Stimulated activated memory B cell treated with anti-CD40 and anti-IgM and Interleukin-4, amounts not matched to agents 10 μg/mL and 1 μg/mL and 100 μg/mL, for 72 hours (primary cell): ENCODE measurements at regions not wholly inside any gene's neighbourhood (a gene's known extent, or its start where the extent isn't known, plus 50 kb on each side); places are given as distances from the start of the nearest gene placed in this dataset.
A peak's percentile ranks its signal among the peaks of the same experiment; 100 is the strongest.

Experiments
- ATAC-seq: fragments of 150-1000 bp; cut with Tn5 transposase; 2 replicates; pipeline ENCODE4 v1.10.0; 2021
- H3K27ac Mint-ChIP-seq: one replicate; pipeline ENCODE4 v1.8.0; 2022; ENCODE audit warnings: mild to moderate bottlenecking, mixed read lengths
- H3K27me3 Mint-ChIP-seq: one replicate; pipeline ENCODE4 v1.8.0; 2022; ENCODE audit warnings: mixed read lengths
- H3K36me3 Mint-ChIP-seq: one replicate; pipeline ENCODE4 v1.8.0; 2022; ENCODE audit warnings: mixed read lengths
- H3K4me1 Mint-ChIP-seq: one replicate; pipeline ENCODE4 v1.8.0; 2022; ENCODE audit warnings: mixed read lengths
- H3K4me3 Mint-ChIP-seq: one replicate; pipeline ENCODE4 v1.8.0; 2022; ENCODE audit warnings: mild to moderate bottlenecking, moderate library complexity, mixed read lengths
- H3K9me3 Mint-ChIP-seq: one replicate; pipeline ENCODE4 v1.8.0; 2022; ENCODE audit warnings: mixed read lengths

- no peak overlapping the region for H3K27ac Mint-ChIP-seq
- no peak for ATAC-seq
- no peaks in the 10 kb centered on the region for H3K36me3 Mint-ChIP-seq
- H3K9me3 Mint-ChIP-seq: peaks cover under 1% of the 10 kb centered on the region
- no peak overlapping the region for H3K4me3 Mint-ChIP-seq
- H3K4me1 Mint-ChIP-seq: peaks cover 11% of the 10 kb centered on the region
- no peaks in the 10 kb centered on the region for H3K27me3 Mint-ChIP-seq
These were observed 480.2 kb upstream of the ATP2B1 start for GRCh38 chr12:90188857-90189256.

GRCh38 chr12:90183201-90183600 is 474.6 kb upstream of the ATP2B1 start:
- Mint-ChIP-seq H3K4me1 (peaks cover 11% of the 10 kb centered on the region), H3K27me3 (no peaks in the 10 kb centered on the region), H3K9me3 (peaks cover 3% of the 10 kb centered on the region), H3K4me3 (no peak overlapping the region), H3K27ac (no peak overlapping the region), H3K36me3 (no peaks in the 10 kb centered on the region)
- ATAC-seq: no peak

- no peak for ATAC-seq
- H3K4me1 Mint-ChIP-seq: peaks cover 8% of the 10 kb centered on the region
- no peaks in the 10 kb centered on the region for H3K36me3 Mint-ChIP-seq
These were observed 472.6 kb upstream of the ATP2B1 start for GRCh38 chr12:90181216-90181615.

GRCh38 chr12:90174956-90175355 is 466.3 kb upstream of the ATP2B1 start:
- ATAC-seq: no peak
- no peak overlapping the region for H3K27ac Mint-ChIP-seq
- no peak overlapping the region for H3K4me3 Mint-ChIP-seq
- peaks cover 3% of the 10 kb centered on the region for H3K9me3 Mint-ChIP-seq
- H3K4me1 Mint-ChIP-seq: no peaks in the 10 kb centered on the region
- H3K36me3 Mint-ChIP-seq: peaks cover 5% of the 10 kb centered on the region
- H3K27me3 Mint-ChIP-seq: no peaks in the 10 kb centered on the region

More at GRCh38 chr12:90181216-90181615, 472.6 kb upstream of the ATP2B1 start:
- Mint-ChIP-seq H3K27me3 (no peaks in the 10 kb centered on the region), H3K4me3 (no peak overlapping the region), H3K9me3 (peaks cover 3% of the 10 kb centered on the region), H3K27ac (no peak overlapping the region)

GRCh38 chr12:90174198-90174510 is 465.5 kb upstream of the ATP2B1 start:
- ATAC-seq: peak; percentile 78
- Mint-ChIP-seq H3K36me3 (peaks cover 5% of the 10 kb centered on the region), H3K4me3 (no peak overlapping the region), H3K27me3 (no peaks in the 10 kb centered on the region), H3K27ac (no peak overlapping the region), H3K9me3 (peaks cover 3% of the 10 kb centered on the region), H3K4me1 (no peaks in the 10 kb centered on the region)

- H3K4me3 Mint-ChIP-seq: no peak overlapping the region
- no peak for ATAC-seq
These were observed 465.0 kb upstream of the ATP2B1 start for GRCh38 chr12:90173499-90174197.

GRCh38 chr12:90172524-90172923 is 463.9 kb upstream of the ATP2B1 start:
- H3K4me1 Mint-ChIP-seq: no peaks in the 10 kb centered on the region
- peaks cover 3% of the 10 kb centered on the region for H3K9me3 Mint-ChIP-seq
- H3K4me3 Mint-ChIP-seq: no peak overlapping the region
- H3K36me3 Mint-ChIP-seq: peaks cover 5% of the 10 kb centered on the region
- no peaks in the 10 kb centered on the region for H3K27me3 Mint-ChIP-seq
- no peak for ATAC-seq
- no peak overlapping the region for H3K27ac Mint-ChIP-seq

More at GRCh38 chr12:90173499-90174197, 465.0 kb upstream of the ATP2B1 start:
- Mint-ChIP-seq H3K9me3 (peaks cover 3% of the 10 kb centered on the region), H3K27me3 (no peaks in the 10 kb centered on the region), H3K36me3 (peaks cover 5% of the 10 kb centered on the region), H3K27ac (no peak overlapping the region), H3K4me1 (no peaks in the 10 kb centered on the region)

GRCh38 chr12:90170740-90171139 is 462.1 kb upstream of the ATP2B1 start:
- no peak for ATAC-seq
- H3K9me3 Mint-ChIP-seq: peaks cover 3% of the 10 kb centered on the region
- no peak overlapping the region for H3K4me3 Mint-ChIP-seq
- H3K27me3 Mint-ChIP-seq: no peaks in the 10 kb centered on the region
- H3K27ac Mint-ChIP-seq: no peak overlapping the region
- H3K36me3 Mint-ChIP-seq: peaks cover 5% of the 10 kb centered on the region
- H3K4me1 Mint-ChIP-seq: no peaks in the 10 kb centered on the region

- peak; percentile 43 for ATAC-seq
- Mint-ChIP-seq H3K27ac (no peak overlapping the region), H3K4me1 (peaks cover 2% of the 10 kb centered on the region), H3K9me3 (peaks cover 4% of the 10 kb centered on the region), H3K27me3 (no peaks in the 10 kb centered on the region), H3K36me3 (peaks cover 5% of the 10 kb centered on the region), H3K4me3 (no peak overlapping the region)
These were observed 459.0 kb upstream of the ATP2B1 start for GRCh38 chr12:90167518-90168208.

- Mint-ChIP-seq H3K27ac (no peak overlapping the region), H3K27me3 (no peaks in the 10 kb centered on the region), H3K4me3 (no peak overlapping the region), H3K36me3 (peaks cover 5% of the 10 kb centered on the region), H3K9me3 (peaks cover 8% of the 10 kb centered on the region), H3K4me1 (peaks cover 9% of the 10 kb centered on the region)
- no peak for ATAC-seq
These were observed 458.0 kb upstream of the ATP2B1 start for GRCh38 chr12:90166671-90167070.

- Mint-ChIP-seq H3K4me3 (no peak overlapping the region), H3K27me3 (no peaks in the 10 kb centered on the region), H3K36me3 (peaks cover 4% of the 10 kb centered on the region), H3K9me3 (peaks cover 8% of the 10 kb centered on the region), H3K4me1 (peaks cover 9% of the 10 kb centered on the region), H3K27ac (no peak overlapping the region)
- no peak for ATAC-seq
These were observed 457.4 kb upstream of the ATP2B1 start for GRCh38 chr12:90166012-90166411.

- no peak for ATAC-seq
- Mint-ChIP-seq H3K4me3 (no peak overlapping the region), H3K4me1 (peaks cover 9% of the 10 kb centered on the region), H3K36me3 (no peaks in the 10 kb centered on the region), H3K27ac (no peak overlapping the region), H3K9me3 (peaks cover 5% of the 10 kb centered on the region), H3K27me3 (no peaks in the 10 kb centered on the region)
These were observed 455.3 kb upstream of the ATP2B1 start for GRCh38 chr12:90163975-90164374.

- H3K4me3 Mint-ChIP-seq: no peak overlapping the region
- H3K27ac Mint-ChIP-seq: no peak overlapping the region
- no peaks in the 10 kb centered on the region for H3K4me1 Mint-ChIP-seq
- ATAC-seq: no peak
- H3K9me3 Mint-ChIP-seq: no peaks in the 10 kb centered on the region
- H3K36me3 Mint-ChIP-seq: no peaks in the 10 kb centered on the region
- no peaks in the 10 kb centered on the region for H3K27me3 Mint-ChIP-seq
These were observed 445.2 kb upstream of the ATP2B1 start for GRCh38 chr12:90153827-90154226.

GRCh38 chr12:90152897-90153624 is 444.4 kb upstream of the ATP2B1 start:
- H3K27me3 Mint-ChIP-seq: peaks cover 4% of the 10 kb centered on the region
- no peaks in the 10 kb centered on the region for H3K36me3 Mint-ChIP-seq
- H3K27ac Mint-ChIP-seq: no peak overlapping the region
- no peak for ATAC-seq
- H3K4me3 Mint-ChIP-seq: no peak overlapping the region
- no peaks in the 10 kb centered on the region for H3K4me1 Mint-ChIP-seq
- no peaks in the 10 kb centered on the region for H3K9me3 Mint-ChIP-seq

GRCh38 chr12:90151491-90152015 is 442.9 kb upstream of the ATP2B1 start:
- Mint-ChIP-seq H3K4me1 (no peaks in the 10 kb centered on the region), H3K27ac (no peak overlapping the region), H3K36me3 (no peaks in the 10 kb centered on the region), H3K4me3 (no peak overlapping the region), H3K27me3 (peaks cover 12% of the 10 kb centered on the region), H3K9me3 (no peaks in the 10 kb centered on the region)
- ATAC-seq: no peak
